Muscle layer of duodenum (tissue), 2 donors: ENCODE measurements at regions not wholly inside any gene's neighbourhood (a gene's known extent, or its start where the extent isn't known, plus 50 kb on each side); places are given as distances from the start of the nearest gene placed in this dataset.

ENCODE experiments used
- H3K27ac ChIP-seq: one replicate; pipeline ENCODE4 v1.7.0; 2013; ENCODE audit warnings: mild to moderate bottlenecking, low read length
- H3K27me3 ChIP-seq: one replicate; pipeline ENCODE4 v1.7.0; 2013; ENCODE audit warnings: low read depth, mild to moderate bottlenecking, control low read depth, low read length
- H3K36me3 ChIP-seq, 2 donors: one replicate each; pipeline ENCODE4 v1.7.0; 2013; ENCODE audit warnings: low read length in 2 of 2, control low read depth in 1 of 2, mild to moderate bottlenecking in 1 of 2; ENCODE audit not compliant: insufficient read depth in 2 of 2, control insufficient read depth in 1 of 2
- H3K4me1 ChIP-seq, 2 donors: one replicate each; pipeline ENCODE4 v1.7.0; 2013; ENCODE audit warnings: low read length in 2 of 2, mild to moderate bottlenecking in 2 of 2, control low read depth in 1 of 2, moderate library complexity in 1 of 2; ENCODE audit not compliant: insufficient read depth in 2 of 2, control insufficient read depth in 1 of 2
- H3K4me3 ChIP-seq, 2 donors: one replicate each; pipeline ENCODE4 v1.7.0; 2013; ENCODE audit warnings: low read length in 2 of 2, low read depth in 1 of 2, mild to moderate bottlenecking in 1 of 2
- H3K9me3 ChIP-seq, 2 donors: one replicate each; pipeline ENCODE4 v1.7.0; 2013; ENCODE audit warnings: low read length in 2 of 2, control low read depth in 1 of 2, mild to moderate bottlenecking in 1 of 2; ENCODE audit not compliant: control insufficient read depth in 1 of 2
- donor health status: healthy.

DNA sequence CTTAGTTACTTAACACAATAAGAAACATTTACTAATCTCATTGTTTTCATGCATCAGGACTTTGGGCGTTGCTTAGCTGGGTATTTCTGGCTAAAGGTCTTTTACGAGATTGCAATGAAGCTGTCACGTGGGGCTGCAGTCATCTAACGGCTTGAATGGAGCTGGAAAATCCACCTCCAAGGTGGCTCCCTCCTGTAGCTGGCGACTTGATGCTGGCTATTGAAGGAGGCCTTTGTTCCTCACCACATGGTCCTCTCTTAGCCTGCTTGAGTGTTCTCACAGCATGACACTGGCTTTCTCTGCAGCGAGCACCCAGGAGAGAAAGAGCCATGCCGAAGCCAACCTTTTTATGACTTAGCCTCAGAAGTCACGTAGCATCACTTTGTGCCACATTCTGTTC, 92.0 kb downstream of the NHLRC3 start:
- Histone ChIP-seq H3K4me3 (no peak overlapping the region), H3K4me1 (no peaks in the 10 kb centered on the region), H3K9me3 (no peaks in the 10 kb centered on the region), H3K36me3 (no peaks in the 10 kb centered on the region), H3K27ac (no peak overlapping the region), H3K27me3 (no peaks in the 10 kb centered on the region)

DNA sequence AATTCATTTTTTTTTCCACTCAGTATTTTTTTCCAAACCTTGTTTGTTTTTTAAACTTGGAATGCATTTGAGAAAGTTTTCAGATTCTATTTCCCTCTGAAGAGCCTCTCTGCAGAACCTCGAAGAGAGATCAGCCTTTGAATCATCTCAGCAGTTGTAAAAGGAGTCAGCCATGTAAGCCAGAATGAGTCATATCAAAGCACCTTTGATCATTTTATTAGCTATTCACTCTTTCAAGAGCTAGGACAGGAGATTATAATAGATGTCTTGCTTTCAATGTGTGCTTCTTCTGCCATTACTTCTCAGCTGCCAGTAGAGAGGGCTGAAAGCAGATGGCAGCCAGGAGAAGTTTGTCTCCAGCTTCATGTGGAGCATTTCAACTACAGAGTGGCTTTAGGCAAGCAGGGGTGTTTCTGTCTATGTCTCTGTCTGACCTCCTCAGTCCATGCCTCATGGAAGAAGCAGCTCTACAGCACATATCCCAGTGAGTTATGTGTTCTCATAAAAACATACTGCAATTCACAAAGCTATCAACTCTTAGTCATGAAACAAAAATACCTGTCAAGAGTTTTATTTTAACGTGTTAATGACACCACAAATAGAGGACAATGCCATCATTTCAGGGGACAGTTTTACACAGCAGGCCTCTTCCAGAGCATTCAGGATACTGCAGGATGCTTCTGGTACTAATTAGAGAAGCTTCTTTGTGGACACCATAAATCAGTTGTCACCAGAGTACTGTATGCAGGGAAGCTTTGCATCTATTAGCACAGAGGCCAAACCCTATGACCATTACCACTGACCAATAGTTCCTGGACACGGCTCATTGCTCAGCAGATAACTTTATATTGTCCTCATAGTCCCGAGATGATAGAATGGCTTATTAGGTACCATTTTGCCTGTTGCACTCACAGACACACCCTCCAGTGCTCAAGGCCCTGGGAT, 94.3 kb downstream of the NHLRC3 start:
- Histone ChIP-seq H3K36me3 (no peaks in the 10 kb centered on the region), H3K9me3 (no peaks in the 10 kb centered on the region), H3K27me3 (no peaks in the 10 kb centered on the region), H3K27ac (no peak overlapping the region), H3K4me3 (no peak overlapping the region), H3K4me1 (no peaks in the 10 kb centered on the region)

DNA sequence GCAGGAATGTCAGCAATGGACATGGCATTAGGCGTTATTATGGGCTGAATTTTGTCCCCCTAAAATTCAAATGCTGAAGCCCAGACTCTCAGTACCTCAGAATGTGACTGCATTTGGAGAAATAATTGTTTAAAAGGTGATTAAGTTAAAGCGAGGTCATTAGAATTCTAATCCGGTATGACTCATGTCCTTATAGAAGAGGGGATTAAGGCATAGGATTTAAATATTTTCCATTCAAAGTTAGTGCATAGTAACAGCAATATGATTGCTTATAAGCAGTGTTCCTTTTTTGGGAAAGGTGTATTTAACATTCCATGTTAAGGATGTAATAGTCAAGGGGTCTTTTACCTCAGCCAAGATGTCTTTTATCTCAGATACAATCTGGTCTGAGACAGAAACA, 95.5 kb downstream of the NHLRC3 start:
- H3K36me3 ChIP-seq: no peaks in the 10 kb centered on the region
- no peak overlapping the region for H3K27ac ChIP-seq
- no peaks in the 10 kb centered on the region for H3K4me1 ChIP-seq
- H3K9me3 ChIP-seq: no peaks in the 10 kb centered on the region
- H3K27me3 ChIP-seq: no peaks in the 10 kb centered on the region
- no peak overlapping the region for H3K4me3 ChIP-seq

DNA sequence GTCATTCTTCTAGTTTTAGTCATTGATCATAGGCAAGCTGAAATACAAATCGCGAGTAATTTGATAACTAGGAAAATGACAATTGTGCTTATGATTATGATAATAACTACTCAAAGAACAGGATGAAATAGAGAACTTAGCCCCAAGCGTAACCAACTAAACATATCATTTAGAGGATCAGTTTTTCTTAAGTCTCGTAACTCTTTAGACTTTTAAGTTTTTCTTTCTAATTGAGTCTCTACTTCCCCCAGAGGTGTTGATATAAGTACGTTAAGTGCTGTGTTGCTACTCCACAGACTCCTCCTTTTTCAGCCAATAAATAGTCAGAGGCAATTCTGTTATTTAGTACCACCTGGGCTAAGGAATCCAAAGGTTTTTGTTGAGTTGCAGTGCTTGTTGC, 96.3 kb downstream of the NHLRC3 start:
- Histone ChIP-seq H3K4me1 (no peaks in the 10 kb centered on the region), H3K9me3 (no peaks in the 10 kb centered on the region), H3K36me3 (no peaks in the 10 kb centered on the region), H3K27ac (no peak overlapping the region), H3K27me3 (no peaks in the 10 kb centered on the region), H3K4me3 (no peak overlapping the region)

DNA sequence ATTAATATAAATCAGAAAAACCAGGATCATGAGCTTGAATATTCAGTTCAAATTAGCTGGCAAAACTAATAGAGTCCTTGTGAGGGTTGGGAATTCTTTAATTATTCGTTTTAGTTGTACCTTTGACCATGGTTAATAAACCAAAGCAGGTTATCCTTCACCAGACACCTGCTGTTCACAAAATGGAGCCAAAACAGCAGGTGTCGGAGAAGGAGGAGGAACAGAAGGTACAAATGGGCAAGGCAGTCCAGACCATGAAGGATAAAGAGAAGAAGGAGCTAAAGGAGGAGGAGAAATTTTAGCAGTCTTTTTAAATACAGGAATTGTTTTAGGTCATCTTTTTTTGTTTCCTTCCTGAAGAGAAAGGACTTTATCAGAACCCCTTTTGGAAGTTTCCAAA, 106.1 kb downstream of the NHLRC3 start:
- H3K36me3 ChIP-seq: no peaks in the 10 kb centered on the region
- H3K27ac ChIP-seq: no peak overlapping the region
- no peak overlapping the region for H3K4me3 ChIP-seq
- H3K27me3 ChIP-seq: no peaks in the 10 kb centered on the region
- H3K4me1 ChIP-seq: no peaks in the 10 kb centered on the region
- no peaks in the 10 kb centered on the region for H3K9me3 ChIP-seq

DNA sequence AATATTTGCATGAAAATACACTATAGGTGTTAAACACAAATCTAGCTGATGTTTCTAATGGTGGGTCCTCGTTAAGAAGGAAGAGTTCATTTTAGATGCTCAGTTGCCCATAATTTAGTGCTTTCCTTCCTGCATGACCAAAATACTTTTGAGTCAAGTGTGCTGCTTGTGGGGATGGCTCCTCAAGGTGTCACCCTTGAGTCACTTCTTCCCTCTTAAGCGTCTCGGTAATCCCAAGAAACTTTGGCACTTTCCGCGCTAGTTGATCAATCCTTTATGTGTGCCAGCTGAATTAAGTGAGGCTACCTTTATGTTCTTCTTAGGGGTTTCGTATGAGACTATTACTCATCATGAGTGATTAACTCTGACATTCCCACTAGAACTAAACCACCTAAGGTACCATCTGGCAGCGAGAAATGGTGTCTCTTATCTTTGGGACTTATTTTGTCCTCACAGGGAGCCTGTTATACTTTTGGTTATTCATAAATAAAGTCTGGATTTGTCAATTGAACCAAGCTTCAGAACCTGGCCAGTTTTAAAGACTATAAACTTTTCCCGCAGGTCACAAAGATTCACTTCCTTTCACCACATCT, 106.8 kb downstream of the NHLRC3 start:
- H3K27ac ChIP-seq: no peak overlapping the region

DNA sequence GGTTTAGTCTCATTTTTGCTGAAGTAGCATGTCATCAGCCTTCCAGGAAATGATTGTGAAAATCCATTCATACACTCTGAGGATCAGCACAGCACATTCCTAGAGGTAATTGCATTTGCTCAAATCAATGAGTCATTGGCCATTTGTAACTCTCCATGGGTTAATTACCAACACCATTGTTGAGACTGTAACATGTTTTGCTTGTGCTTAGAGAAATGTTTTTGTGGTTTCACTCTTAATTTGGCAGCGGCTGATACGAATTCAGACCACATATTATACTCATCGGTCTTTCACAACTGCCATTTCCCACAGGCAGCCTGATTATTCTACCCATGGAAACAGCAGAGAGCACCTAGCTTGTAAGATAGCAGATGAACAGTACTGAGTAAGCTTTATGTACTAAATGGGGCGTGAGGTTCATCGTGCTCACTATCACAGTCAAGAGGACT, 110.3 kb downstream of the NHLRC3 start:
- H3K36me3 ChIP-seq: no peaks in the 10 kb centered on the region
- H3K27ac ChIP-seq: no peak overlapping the region
- no peak overlapping the region for H3K4me3 ChIP-seq
- H3K9me3 ChIP-seq: peaks cover 0 to 2% of the 10 kb centered on the region in 2 donors
- H3K27me3 ChIP-seq: no peaks in the 10 kb centered on the region
- no peaks in the 10 kb centered on the region for H3K4me1 ChIP-seq

More for the DNA sequence above, 106.8 kb downstream of the NHLRC3 start:
- Histone ChIP-seq H3K4me1 (no peaks in the 10 kb centered on the region), H3K9me3 (no peaks in the 10 kb centered on the region), H3K27me3 (no peaks in the 10 kb centered on the region), H3K4me3 (no peak overlapping the region), H3K36me3 (no peaks in the 10 kb centered on the region)

- H3K4me1 ChIP-seq: no peaks in the 10 kb centered on the region
These were observed 111.6 kb downstream of the NHLRC3 start for GRCh38 chr13:39149896-39150295.

GRCh38 chr13:39154041-39154440, 115.8 kb downstream of the NHLRC3 start:
- Histone ChIP-seq H3K36me3 (no peaks in the 10 kb centered on the region), H3K27ac (no peak overlapping the region)

More at GRCh38 chr13:39149896-39150295, 111.6 kb downstream of the NHLRC3 start:
- Histone ChIP-seq H3K4me3 (no peak overlapping the region), H3K27me3 (no peaks in the 10 kb centered on the region), H3K27ac (no peak overlapping the region), H3K9me3 (peaks cover 0 to 2% of the 10 kb centered on the region in 2 donors), H3K36me3 (no peaks in the 10 kb centered on the region)

DNA sequence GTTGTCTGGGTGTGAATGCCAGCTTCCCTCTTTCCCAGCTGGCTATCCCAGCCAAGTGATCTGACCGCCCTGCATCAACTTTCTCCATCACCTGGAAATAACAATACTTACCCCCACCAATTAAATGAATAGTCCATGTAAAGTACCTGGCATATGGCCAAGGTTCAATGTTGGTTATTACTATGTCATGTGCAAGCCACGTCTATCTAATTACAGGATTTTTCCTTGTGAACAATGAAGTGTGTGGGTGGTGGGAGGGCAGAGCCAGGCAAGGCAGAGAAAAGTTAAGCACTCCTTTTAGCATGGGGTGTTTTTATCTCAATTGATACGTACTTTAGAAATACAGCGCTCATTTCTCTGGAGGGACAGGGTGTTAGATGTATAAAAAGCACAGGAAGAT, 121.1 kb downstream of the NHLRC3 start:
- Histone ChIP-seq H3K27ac (no peak overlapping the region), H3K36me3 (no peaks in the 10 kb centered on the region), H3K9me3 (no peaks in the 10 kb centered on the region), H3K4me1 (no peaks in the 10 kb centered on the region), H3K27me3 (no peaks in the 10 kb centered on the region), H3K4me3 (no peak overlapping the region)

More at GRCh38 chr13:39154041-39154440, 115.8 kb downstream of the NHLRC3 start:
- Histone ChIP-seq H3K9me3 (peaks cover 0 to 2% of the 10 kb centered on the region in 2 donors), H3K27me3 (no peaks in the 10 kb centered on the region), H3K4me1 (no peaks in the 10 kb centered on the region), H3K4me3 (no peak overlapping the region)

DNA sequence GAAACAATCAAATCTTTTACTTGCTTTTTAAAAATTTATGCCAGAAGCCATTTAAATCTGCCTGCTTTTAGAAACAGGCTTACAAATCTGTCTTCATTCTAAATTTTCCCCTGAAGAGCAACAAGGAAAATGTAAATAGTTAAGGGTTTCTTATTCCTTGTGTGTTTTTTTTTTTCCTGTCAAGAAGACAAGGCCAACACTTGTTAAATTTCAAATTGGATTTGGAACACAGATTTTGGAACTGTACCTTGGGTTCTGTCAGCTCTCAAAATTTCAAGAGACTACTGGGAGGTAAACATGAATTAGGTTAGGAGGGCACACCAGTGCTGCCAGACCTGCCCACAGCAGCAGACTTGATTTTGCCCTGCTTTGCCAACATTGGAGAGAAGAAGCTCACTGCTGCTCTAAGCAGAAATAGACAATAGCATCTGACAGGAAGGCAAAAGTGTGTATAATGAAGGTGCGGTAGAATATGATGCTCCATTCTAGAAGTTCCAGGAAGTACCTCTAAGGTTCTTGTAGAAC, 121.7 kb downstream of the NHLRC3 start:
- H3K27me3 ChIP-seq: no peaks in the 10 kb centered on the region
- no peak overlapping the region for H3K27ac ChIP-seq
- H3K36me3 ChIP-seq: no peaks in the 10 kb centered on the region
- H3K4me3 ChIP-seq: no peak overlapping the region
- no peaks in the 10 kb centered on the region for H3K4me1 ChIP-seq
- H3K9me3 ChIP-seq: no peaks in the 10 kb centered on the region
